HG02885 (cell line): ENCODE measurements at regions not wholly inside any gene's neighbourhood (a gene's known extent, or its start where the extent isn't known, plus 50 kb on each side); places are given as distances from the start of the nearest gene placed in this dataset.

Source experiments
- ATAC-seq: cut with Tn5 transposase; IDR thresholded peaks from one replicate; pipeline ENCODE4 v1.9.1; 2021; ENCODE audit warnings: mild to moderate bottlenecking; ENCODE audit not compliant: unreplicated experiment, poor library complexity

- ATAC-seq, result no peak
Measured at GRCh38 chr6:159490298-159490937, 202.6 kb downstream of the SOD2 start.

GRCh38 chr6:159487636-159488035 is 205.4 kb downstream of the SOD2 start:
- no peak for ATAC-seq

GRCh38 chr6:159483259-159483658 is 209.8 kb downstream of the SOD2 start:
- ATAC-seq, result peak; percentile 55

GRCh38 chr6:159481897-159482296 is 211.1 kb downstream of the SOD2 start:
- ATAC-seq, result no peak

- no peak for ATAC-seq
Measured at GRCh38 chr6:159480471-159480870, 212.6 kb downstream of the SOD2 start.

GRCh38 chr6:159479146-159479545 is 213.9 kb downstream of the SOD2 start:
- no peak for ATAC-seq

GRCh38 chr6:159473475-159474263 is 219.4 kb downstream of the SOD2 start:
- no peak for ATAC-seq

GRCh38 chr6:159470397-159470796 is 222.6 kb downstream of the SOD2 start:
- no peak for ATAC-seq

GRCh38 chr6:159469443-159469842 is 223.6 kb downstream of the SOD2 start:
- ATAC-seq, result no peak

- no peak for ATAC-seq
Measured at GRCh38 chr6:159468994-159469393, 224.0 kb downstream of the SOD2 start.

- peak; percentile 93 for ATAC-seq
Measured at GRCh38 chr6:159467473-159468041, 225.5 kb downstream of the SOD2 start.

- ATAC-seq, result no peak
Measured at GRCh38 chr6:159466926-159467325, 226.1 kb downstream of the SOD2 start.

- no peak for ATAC-seq
Measured at GRCh38 chr6:159464816-159465215, 228.2 kb downstream of the SOD2 start.

GRCh38 chr6:159463119-159463829 is 229.8 kb downstream of the SOD2 start:
- no peak for ATAC-seq

GRCh38 chr6:159462431-159462830 is 230.6 kb downstream of the SOD2 start:
- no peak for ATAC-seq

- ATAC-seq, result peak; percentile 94
Measured at GRCh38 chr6:159461998-159462397, 231.0 kb downstream of the SOD2 start.

- ATAC-seq, result no peak
Measured at GRCh38 chr6:159461266-159461665, 231.8 kb downstream of the SOD2 start.

GRCh38 chr6:159460476-159460875 is 232.6 kb downstream of the SOD2 start:
- ATAC-seq, result no peak

GRCh38 chr6:159456349-159456748 is 236.7 kb downstream of the SOD2 start:
- no peak for ATAC-seq

- no peak for ATAC-seq
Measured at GRCh38 chr6:159455700-159456274, 237.3 kb downstream of the SOD2 start.
